Suprapubic skin (tissue), 3 donors: ENCODE measurements at regions not wholly inside any gene's neighbourhood (a gene's known extent, or its start where the extent isn't known, plus 50 kb on each side); places are given as distances from the start of the nearest gene placed in this dataset.

ENCODE experiments used
- POLR2A ChIP-seq, 2 donors: fragments of 450-650 bp; IDR thresholded peaks; one replicate each; pipeline ENCODE4 v1.6.1; 2017; ENCODE audit warnings: antibody characterized with exemption in 2 of 2, mild to moderate bottlenecking in 2 of 2, moderate library complexity in 2 of 2
- TF ChIP-seq, protein P1 (sequence below), 2 donors: fragments of 200-600 bp in 1 of 2; fragments of 450-650 bp in 1 of 2; sonication (generic) in 1 of 2; IDR thresholded peaks; one replicate each; pipeline ENCODE4 v1.5.1; 2016 to 2019; ENCODE audit warnings: antibody characterized with exemption in 2 of 2, mild to moderate bottlenecking in 1 of 2, moderate library complexity in 1 of 2

DNA sequence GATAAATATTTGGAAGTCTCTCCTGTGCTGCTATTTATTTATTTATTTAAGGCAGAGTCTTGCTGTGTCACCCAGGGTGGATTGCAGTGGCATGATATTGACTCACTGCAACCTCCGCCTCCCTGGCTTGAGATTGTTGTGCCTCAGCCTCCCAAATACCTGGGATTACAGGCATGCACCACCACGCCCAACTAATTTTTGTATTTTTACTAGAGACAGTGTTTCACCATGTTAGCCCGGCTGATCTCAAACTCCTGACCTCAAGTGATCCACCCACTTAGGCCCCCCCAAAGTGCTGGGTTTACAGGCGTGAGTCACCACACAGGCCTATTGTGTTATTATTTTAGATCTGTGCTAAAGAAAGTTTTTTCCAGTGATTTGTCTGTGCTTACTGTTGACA lies 225.2 kb downstream of the CCER1 start:
- TF ChIP-seq, protein P1, sequence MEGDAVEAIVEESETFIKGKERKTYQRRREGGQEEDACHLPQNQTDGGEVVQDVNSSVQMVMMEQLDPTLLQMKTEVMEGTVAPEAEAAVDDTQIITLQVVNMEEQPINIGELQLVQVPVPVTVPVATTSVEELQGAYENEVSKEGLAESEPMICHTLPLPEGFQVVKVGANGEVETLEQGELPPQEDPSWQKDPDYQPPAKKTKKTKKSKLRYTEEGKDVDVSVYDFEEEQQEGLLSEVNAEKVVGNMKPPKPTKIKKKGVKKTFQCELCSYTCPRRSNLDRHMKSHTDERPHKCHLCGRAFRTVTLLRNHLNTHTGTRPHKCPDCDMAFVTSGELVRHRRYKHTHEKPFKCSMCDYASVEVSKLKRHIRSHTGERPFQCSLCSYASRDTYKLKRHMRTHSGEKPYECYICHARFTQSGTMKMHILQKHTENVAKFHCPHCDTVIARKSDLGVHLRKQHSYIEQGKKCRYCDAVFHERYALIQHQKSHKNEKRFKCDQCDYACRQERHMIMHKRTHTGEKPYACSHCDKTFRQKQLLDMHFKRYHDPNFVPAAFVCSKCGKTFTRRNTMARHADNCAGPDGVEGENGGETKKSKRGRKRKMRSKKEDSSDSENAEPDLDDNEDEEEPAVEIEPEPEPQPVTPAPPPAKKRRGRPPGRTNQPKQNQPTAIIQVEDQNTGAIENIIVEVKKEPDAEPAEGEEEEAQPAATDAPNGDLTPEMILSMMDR (IDR thresholded peaks at IDR 0.05): no peak
- TF ChIP-seq POLR2A (IDR thresholded peaks at IDR 0.05): no peak
